ENCODE measurements at regions not wholly inside any gene's neighbourhood (a gene's known extent, or its start where the extent isn't known, plus 50 kb on each side); places are given as distances from the start of the nearest gene placed in this dataset.
"Not testable (repeated sequence)": the region's sequence is repeated elsewhere in the genome, so short reads cannot be mapped to it uniquely, and the experiment has no call there.

DNA sequence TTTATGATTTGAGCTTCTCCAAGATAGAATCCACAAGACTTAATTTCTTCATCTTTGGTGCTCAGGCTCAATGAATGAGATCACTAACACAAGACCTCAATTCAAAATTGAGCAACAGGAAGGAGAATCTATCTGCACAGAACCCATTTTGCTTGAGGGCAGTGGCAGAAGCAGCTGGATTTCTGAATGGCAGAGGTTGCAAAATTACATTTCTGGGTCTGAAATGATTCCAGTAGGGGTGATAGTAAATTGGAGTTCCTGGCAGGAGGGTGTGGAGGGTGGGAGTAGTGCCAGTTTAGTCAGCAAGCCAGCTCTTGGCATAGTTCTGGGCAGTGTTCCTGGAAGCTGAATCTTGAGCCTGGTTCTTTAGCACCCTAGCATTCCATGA, 281.1 kb downstream of the SLC7A11 start:
- Histone ChIP-seq H3K27ac (ENCODE audit: insufficient read depth, low read depth, low read length, poor library complexity, severe bottlenecking) (no peak overlapping the region), H3K9me3 (ENCODE audit: control insufficient read depth, low read length) (no peaks in the 10 kb centered on the region), H3K36me3 (ENCODE audit: control insufficient read depth, insufficient read depth, low read length) (no peaks in the 10 kb centered on the region), H3K27me3 (ENCODE audit: control insufficient read depth, insufficient read depth, low read length, poor library complexity, severe bottlenecking) (no peaks in the 10 kb centered on the region), H3K4me1 (ENCODE audit: control insufficient read depth, insufficient read depth, low read length) (no peaks in the 10 kb centered on the region), H3K4me3 (ENCODE audit: insufficient read depth, low read depth, low read length) (no peak overlapping the region)

DNA sequence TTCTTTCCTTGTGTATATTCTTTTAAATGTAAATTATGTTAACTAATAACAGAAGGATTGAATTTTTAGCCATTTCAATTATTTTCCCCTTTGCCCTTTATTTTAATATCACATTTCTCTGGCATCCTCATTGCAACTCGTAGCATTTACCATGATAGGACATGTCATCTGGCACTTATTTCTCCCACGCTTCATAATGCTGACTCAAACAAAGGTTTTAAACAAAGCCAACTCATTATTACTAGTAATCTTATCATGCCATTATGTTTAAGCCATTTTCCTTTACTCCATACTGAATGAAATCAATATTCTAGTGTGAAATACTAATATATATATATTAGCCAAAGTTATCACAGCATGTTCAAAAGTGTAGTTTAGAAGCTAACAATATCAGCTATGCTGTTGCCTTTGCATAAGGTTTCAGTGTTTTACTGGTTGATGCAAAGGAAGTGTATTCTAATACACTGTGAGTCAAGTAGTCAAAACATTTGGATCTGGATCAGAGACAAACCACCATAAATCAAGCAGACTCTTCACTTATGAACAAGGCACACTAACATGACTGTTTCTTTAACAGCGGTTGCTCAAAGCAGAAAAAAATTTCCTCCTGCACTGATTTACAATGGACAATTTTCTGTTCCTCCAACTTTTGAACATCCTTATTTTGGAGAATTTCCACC, 281.6 kb downstream of the SLC7A11 start:
- WGBS, 2 experiments = 96 to 98% methylated on average over 3 of the region's 3 CpGs
- Histone ChIP-seq H3K36me3 (ENCODE audit: control insufficient read depth, insufficient read depth, low read length) (no peaks in the 10 kb centered on the region), H3K27me3 (ENCODE audit: control insufficient read depth, insufficient read depth, low read length, poor library complexity, severe bottlenecking) (no peaks in the 10 kb centered on the region), H3K9me3 (ENCODE audit: control insufficient read depth, low read length) (no peaks in the 10 kb centered on the region), H3K27ac (ENCODE audit: insufficient read depth, low read depth, low read length, poor library complexity, severe bottlenecking) (no peak overlapping the region), H3K4me3 (ENCODE audit: insufficient read depth, low read depth, low read length) (no peak overlapping the region), H3K4me1 (ENCODE audit: control insufficient read depth, insufficient read depth, low read length) (no peaks in the 10 kb centered on the region)

DNA sequence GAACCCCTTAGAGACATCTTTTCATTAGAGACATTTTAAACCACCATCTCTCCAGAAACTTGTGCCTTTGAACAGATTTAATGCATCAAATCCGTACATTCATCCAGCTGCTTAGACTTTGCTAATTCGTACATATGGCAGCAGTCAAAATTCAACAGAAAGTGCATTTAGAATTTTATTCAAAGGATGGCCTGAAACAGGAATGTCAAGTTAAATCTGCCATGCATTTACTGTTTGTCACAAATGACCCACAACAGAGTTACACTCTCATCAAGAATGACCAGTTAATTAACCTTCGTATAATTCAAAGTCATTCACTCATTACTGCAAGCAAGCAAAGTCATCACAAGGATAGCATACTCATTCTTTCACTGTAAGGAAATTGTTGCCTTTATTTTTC, 284.3 kb downstream of the SLC7A11 start:
- H3K4me1 ChIP-seq (ENCODE audit: control insufficient read depth, insufficient read depth, low read length) = no peaks in the 10 kb centered on the region
- H3K4me3 ChIP-seq (ENCODE audit: insufficient read depth, low read depth, low read length) = no peak overlapping the region
- H3K9me3 ChIP-seq (ENCODE audit: control insufficient read depth, low read length) = no peaks in the 10 kb centered on the region
- WGBS, 2 experiments = 97 to 100% methylated on average over 3 of the region's 3 CpGs
- H3K36me3 ChIP-seq (ENCODE audit: control insufficient read depth, insufficient read depth, low read length) = no peaks in the 10 kb centered on the region
- no peaks in the 10 kb centered on the region for H3K27me3 ChIP-seq (ENCODE audit: control insufficient read depth, insufficient read depth, low read length, poor library complexity, severe bottlenecking)
- no peak overlapping the region for H3K27ac ChIP-seq (ENCODE audit: insufficient read depth, low read depth, low read length, poor library complexity, severe bottlenecking)

DNA sequence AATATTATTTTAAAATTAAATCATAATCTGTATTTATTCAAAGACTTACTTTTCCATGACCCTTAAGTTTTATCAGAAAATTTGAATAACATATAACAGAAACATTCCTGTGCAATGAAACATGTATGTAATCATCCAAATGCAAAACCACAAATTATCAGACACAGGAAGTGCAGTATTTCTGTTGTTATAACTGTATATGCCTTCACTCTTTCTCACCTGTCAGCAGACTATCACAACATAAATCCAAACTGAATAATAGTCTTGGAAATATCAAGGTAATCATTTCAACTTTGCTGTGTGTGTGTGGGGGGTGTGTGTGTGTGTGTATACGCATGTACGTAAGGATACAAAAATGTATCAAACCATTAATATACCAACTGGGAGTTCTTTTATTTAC, 285.9 kb downstream of the SLC7A11 start:
- Histone ChIP-seq H3K4me1 (ENCODE audit: control insufficient read depth, insufficient read depth, low read length) (no peaks in the 10 kb centered on the region), H3K27ac (ENCODE audit: insufficient read depth, low read depth, low read length, poor library complexity, severe bottlenecking) (no peak overlapping the region), H3K36me3 (ENCODE audit: control insufficient read depth, insufficient read depth, low read length) (no peaks in the 10 kb centered on the region), H3K9me3 (ENCODE audit: control insufficient read depth, low read length) (no peaks in the 10 kb centered on the region), H3K27me3 (ENCODE audit: control insufficient read depth, insufficient read depth, low read length, poor library complexity, severe bottlenecking) (no peaks in the 10 kb centered on the region), H3K4me3 (ENCODE audit: insufficient read depth, low read depth, low read length) (no peak overlapping the region)
- no CpG with 5 or more reads among the region's 2 CpGs for WGBS, 2 experiments

DNA sequence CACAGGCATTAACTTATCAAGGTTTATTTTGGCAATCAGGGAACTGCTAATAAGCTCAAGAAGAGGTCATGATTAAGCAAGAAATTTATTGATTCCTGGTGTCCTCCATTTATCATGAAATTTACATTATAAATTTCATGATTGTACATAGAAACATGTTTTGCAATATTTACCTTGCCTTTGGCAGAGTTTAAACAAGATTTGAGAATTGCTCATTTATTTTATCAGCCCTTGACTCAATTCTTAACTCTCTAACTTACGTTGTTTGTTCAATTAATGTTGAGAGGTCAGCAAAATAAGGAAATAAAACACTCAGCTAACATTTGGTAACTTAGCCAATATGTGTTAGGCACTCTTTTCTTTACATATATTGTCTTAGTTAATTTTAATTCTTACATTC, 286.6 kb downstream of the SLC7A11 start:
- Histone ChIP-seq H3K27ac (ENCODE audit: insufficient read depth, low read depth, low read length, poor library complexity, severe bottlenecking) (no peak overlapping the region), H3K36me3 (ENCODE audit: control insufficient read depth, insufficient read depth, low read length) (no peaks in the 10 kb centered on the region), H3K9me3 (ENCODE audit: control insufficient read depth, low read length) (no peaks in the 10 kb centered on the region), H3K4me1 (ENCODE audit: control insufficient read depth, insufficient read depth, low read length) (no peaks in the 10 kb centered on the region), H3K27me3 (ENCODE audit: control insufficient read depth, insufficient read depth, low read length, poor library complexity, severe bottlenecking) (no peaks in the 10 kb centered on the region), H3K4me3 (ENCODE audit: insufficient read depth, low read depth, low read length) (no peak overlapping the region)
- WGBS, 2 experiments = 91 to 100% methylated on average over 1 of the region's 1 CpG

DNA sequence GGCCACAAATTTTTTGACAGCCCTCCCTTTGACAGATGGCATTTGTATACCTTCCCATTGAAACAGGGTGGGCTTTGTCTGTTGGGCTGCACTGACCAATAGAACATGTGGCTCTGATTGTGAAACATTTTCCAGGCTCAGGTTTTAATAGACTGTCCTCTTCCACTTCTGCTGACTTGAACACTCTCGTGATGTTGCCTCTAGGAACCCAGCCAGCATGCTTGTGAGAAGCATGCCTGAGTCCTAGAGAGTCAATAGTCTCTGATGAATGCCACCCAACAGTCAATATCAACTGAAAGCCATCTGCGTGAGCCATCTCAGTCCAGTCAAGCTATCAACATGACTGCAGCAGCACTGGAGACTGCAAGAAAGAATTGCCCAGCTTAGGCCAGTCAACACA, 290.0 kb downstream of the SLC7A11 start:
- H3K36me3 ChIP-seq (ENCODE audit: control insufficient read depth, insufficient read depth, low read length) = no peaks in the 10 kb centered on the region
- H3K9me3 ChIP-seq (ENCODE audit: control insufficient read depth, low read length) = no peaks in the 10 kb centered on the region
- H3K27me3 ChIP-seq (ENCODE audit: control insufficient read depth, insufficient read depth, low read length, poor library complexity, severe bottlenecking) = no peaks in the 10 kb centered on the region
- H3K4me3 ChIP-seq (ENCODE audit: insufficient read depth, low read depth, low read length) = no peak overlapping the region
- 91 to 96% methylated on average over 2 of the region's 2 CpGs for WGBS, 2 experiments
- H3K4me1 ChIP-seq (ENCODE audit: control insufficient read depth, insufficient read depth, low read length) = no peaks in the 10 kb centered on the region
- H3K27ac ChIP-seq (ENCODE audit: insufficient read depth, low read depth, low read length, poor library complexity, severe bottlenecking) = no peak overlapping the region

DNA sequence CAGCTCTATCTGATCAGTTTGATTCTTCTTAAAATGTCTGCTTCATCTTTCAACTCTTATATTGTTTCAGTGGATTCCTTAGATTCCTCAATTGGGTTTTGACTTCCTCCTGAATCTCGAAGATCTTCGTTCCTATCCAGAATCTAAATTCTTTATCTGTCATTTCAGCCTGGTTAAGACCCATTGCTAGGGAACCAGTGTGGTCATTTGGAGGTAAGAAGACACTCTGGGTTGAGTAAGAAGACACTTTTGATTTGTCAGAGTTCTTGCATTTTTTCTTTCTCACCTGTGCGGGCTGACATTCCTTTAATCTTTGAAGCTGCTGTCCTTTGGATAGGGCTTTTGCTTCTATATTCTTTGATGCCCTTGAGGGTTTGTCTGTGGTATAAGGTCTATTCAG, 291.9 kb downstream of the SLC7A11 start:
- Histone ChIP-seq H3K27ac (ENCODE audit: insufficient read depth, low read depth, low read length, poor library complexity, severe bottlenecking) (no peak overlapping the region), H3K27me3 (ENCODE audit: control insufficient read depth, insufficient read depth, low read length, poor library complexity, severe bottlenecking) (no peaks in the 10 kb centered on the region), H3K9me3 (ENCODE audit: control insufficient read depth, low read length) (no peaks in the 10 kb centered on the region), H3K4me1 (ENCODE audit: control insufficient read depth, insufficient read depth, low read length) (no peaks in the 10 kb centered on the region), H3K4me3 (ENCODE audit: insufficient read depth, low read depth, low read length) (no peak overlapping the region), H3K36me3 (ENCODE audit: control insufficient read depth, insufficient read depth, low read length) (no peaks in the 10 kb centered on the region)
- WGBS, 2 experiments = 96 to 100% methylated on average over 3 of the region's 3 CpGs

DNA sequence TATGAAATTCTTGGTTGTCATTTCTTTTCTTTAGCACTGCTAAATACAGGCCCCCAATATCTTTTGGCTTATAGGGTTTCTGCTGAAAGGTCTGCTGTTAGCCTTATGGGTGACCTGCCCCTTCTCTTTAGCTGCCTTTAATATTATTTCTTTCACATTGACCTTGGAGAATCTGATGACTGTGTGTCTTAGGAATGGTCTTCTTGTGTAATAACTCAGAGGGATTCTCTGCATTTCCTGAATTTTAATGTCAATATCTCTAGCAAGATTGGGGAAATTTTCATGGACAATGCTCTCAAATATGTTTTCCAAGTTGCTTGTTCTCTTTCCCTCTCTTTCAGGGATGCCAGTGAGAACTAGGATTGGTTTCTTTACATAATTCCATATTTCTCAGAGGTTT, 292.4 kb downstream of the SLC7A11 start:
- Histone ChIP-seq H3K27ac (ENCODE audit: insufficient read depth, low read depth, low read length, poor library complexity, severe bottlenecking) (no peak overlapping the region), H3K4me3 (ENCODE audit: insufficient read depth, low read depth, low read length) (no peak overlapping the region), H3K9me3 (ENCODE audit: control insufficient read depth, low read length) (no peaks in the 10 kb centered on the region), H3K4me1 (ENCODE audit: control insufficient read depth, insufficient read depth, low read length) (no peaks in the 10 kb centered on the region), H3K27me3 (ENCODE audit: control insufficient read depth, insufficient read depth, low read length, poor library complexity, severe bottlenecking) (no peaks in the 10 kb centered on the region), H3K36me3 (ENCODE audit: control insufficient read depth, insufficient read depth, low read length) (no peaks in the 10 kb centered on the region)

DNA sequence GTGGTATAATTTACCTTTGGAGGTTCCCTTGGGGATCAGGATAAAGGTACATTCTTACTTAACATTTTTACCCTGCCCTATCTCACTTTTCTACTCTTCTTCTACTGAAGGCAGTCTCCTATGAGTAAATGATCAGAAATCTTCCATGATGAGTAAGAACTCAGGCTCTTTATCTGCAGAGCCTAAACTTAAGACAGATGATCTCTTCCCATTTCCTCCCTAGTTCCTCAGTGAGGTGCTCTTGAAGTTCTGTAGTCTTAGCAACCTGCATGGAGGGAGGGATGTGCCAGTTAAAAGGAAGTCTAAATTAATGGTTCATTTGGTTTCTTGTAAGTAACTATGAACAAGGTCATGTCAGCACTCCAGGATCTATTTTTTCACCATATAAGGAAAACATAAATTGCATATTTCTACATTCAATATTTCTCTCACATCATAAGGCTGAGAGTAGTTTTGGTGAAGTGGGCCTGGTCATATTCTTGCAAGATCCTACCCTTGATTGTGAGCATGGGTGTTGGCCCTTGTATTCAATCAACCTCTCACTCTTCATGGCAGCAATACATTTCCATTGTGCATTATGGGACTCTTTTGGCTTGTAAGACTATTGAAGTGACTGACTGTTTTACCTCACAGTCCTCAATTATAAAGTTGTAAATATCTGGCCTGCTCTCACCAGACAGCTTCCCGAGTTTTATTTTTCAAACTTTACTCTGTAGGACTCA, 295.5 kb downstream of the SLC7A11 start:
- H3K27ac ChIP-seq (ENCODE audit: insufficient read depth, low read depth, low read length, poor library complexity, severe bottlenecking) = no peak overlapping the region
- H3K9me3 ChIP-seq (ENCODE audit: control insufficient read depth, low read length) = no peaks in the 10 kb centered on the region
- no peaks in the 10 kb centered on the region for H3K4me1 ChIP-seq (ENCODE audit: control insufficient read depth, insufficient read depth, low read length)
- 86 to 100% methylated on average over 1 of the region's 1 CpG for WGBS, 2 experiments
- H3K36me3 ChIP-seq (ENCODE audit: control insufficient read depth, insufficient read depth, low read length) = no peaks in the 10 kb centered on the region
- no peak overlapping the region for H3K4me3 ChIP-seq (ENCODE audit: insufficient read depth, low read depth, low read length)
- no peaks in the 10 kb centered on the region for H3K27me3 ChIP-seq (ENCODE audit: control insufficient read depth, insufficient read depth, low read length, poor library complexity, severe bottlenecking)

DNA sequence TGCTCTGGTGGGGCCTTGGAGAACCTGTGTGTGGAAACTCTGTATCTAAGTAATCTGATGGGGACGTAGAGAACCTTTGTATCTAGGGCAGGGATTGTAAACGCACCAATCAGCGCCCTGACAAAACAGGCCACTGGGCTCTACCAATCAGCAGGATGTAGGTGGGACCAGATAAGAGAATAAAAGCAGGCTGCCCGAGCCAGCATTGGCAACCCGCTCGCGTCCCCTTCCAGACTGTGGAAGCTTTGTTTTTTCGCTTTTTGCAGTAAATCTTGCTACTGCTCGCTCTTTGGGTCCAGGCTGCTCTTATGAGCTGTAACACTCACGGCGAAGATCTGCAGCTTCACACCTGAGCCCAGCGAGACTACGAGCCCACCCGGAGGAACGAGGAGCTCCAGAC, 299.3 kb downstream of the SLC7A11 start:
- WGBS, 2 experiments = 95 to 96% methylated on average over 15 of the region's 15 CpGs

More for the DNA sequence above, 299.3 kb downstream of the SLC7A11 start:
- H3K27ac ChIP-seq (ENCODE audit: insufficient read depth, low read depth, low read length, poor library complexity, severe bottlenecking); H3K4me1 ChIP-seq (ENCODE audit: control insufficient read depth, insufficient read depth, low read length); H3K36me3 ChIP-seq (ENCODE audit: control insufficient read depth, insufficient read depth, low read length); H3K27me3 ChIP-seq (ENCODE audit: control insufficient read depth, insufficient read depth, low read length, poor library complexity, severe bottlenecking); H3K4me3 ChIP-seq (ENCODE audit: insufficient read depth, low read depth, low read length); H3K9me3 ChIP-seq (ENCODE audit: control insufficient read depth, low read length): not testable (repeated sequence)

Data from ectodermal cell (in vitro differentiated cells).